H1 (cell line): ENCODE measurements at regions not wholly inside any gene's neighbourhood (a gene's known extent, or its start where the extent isn't known, plus 50 kb on each side); places are given as distances from the start of the nearest gene placed in this dataset.

ENCODE experiments used
- CTCF ChIA-PET: fragments of 300-600 bp; sonication (Branson Sonifier 250); formaldehyde crosslinking; loops from one replicate; lab custom pipeline; 2021; ENCODE audit not compliant: partially characterized antibody; lab: Charles Lee
- POLR2A ChIA-PET: fragments of 300-600 bp; sonication (Branson Sonifier 250); formaldehyde crosslinking; loops from one replicate; lab custom pipeline; 2021; ENCODE audit warnings: inconsistent platforms; ENCODE audit not compliant: partially characterized antibody; lab: Charles Lee
- DNase-seq, 2 experiments: peaks; one replicate each; pipeline versions ENCODE4 v3.0.0 to v3.0.0-alpha.2; 2010 to 2022; ENCODE audit warnings: low spot score in 2 of 2, low read depth in 1 of 2, mixed read lengths in 1 of 2
- FAIRE-seq: peaks from 2 replicates; lab custom pipeline; 2011; peaks lifted over from hg19 to GRCh38; lab: Jason Lieb, UNC
- H2AFZ ChIP-seq: 2 replicates; pipeline ENCODE4 v1.8.1; 2012; ENCODE audit warnings: low read length, inconsistent platforms
- H2AK5ac ChIP-seq: 2 replicates; pipeline ENCODE4 v1.6.1; 2013; ENCODE audit warnings: low read depth, low read length
- H2BK120ac ChIP-seq: replicated peaks from 2 replicates; pipeline ENCODE3; 2013; ENCODE audit warnings: low read depth, low read length, inconsistent platforms
- H2BK12ac ChIP-seq: 2 replicates; pipeline ENCODE4 v1.6.1; 2013; ENCODE audit warnings: low read depth, low read length
- H2BK15ac ChIP-seq: 2 replicates; pipeline ENCODE4 v1.6.1; 2013; ENCODE audit warnings: low read length
- H2BK20ac ChIP-seq: 2 replicates; pipeline ENCODE4 v1.6.1; 2013; ENCODE audit warnings: low read length
- H2BK5ac ChIP-seq: 2 replicates; pipeline ENCODE4 v1.6.1; 2013; ENCODE audit warnings: low read depth, low read length
- H3K14ac ChIP-seq: 2 replicates; pipeline ENCODE4 v1.6.1; 2013; ENCODE audit warnings: inconsistent platforms; ENCODE audit not compliant: insufficient read length
- H3K18ac ChIP-seq: 2 replicates; pipeline ENCODE4 v1.6.1; 2013; ENCODE audit warnings: low read length; ENCODE audit errors: extremely low read depth
- H3K23ac ChIP-seq: 2 replicates; pipeline ENCODE4 v1.6.1; 2013; ENCODE audit warnings: inconsistent platforms; ENCODE audit not compliant: insufficient read length
- H3K23me2 ChIP-seq: 2 replicates; pipeline ENCODE4 v1.6.1; 2013; ENCODE audit warnings: low read depth, low read length
- H3K27ac ChIP-seq: 2 replicates; pipeline ENCODE4 v1.6.1; 2011; ENCODE audit warnings: low read depth, low read length, inconsistent platforms
- H3K27me3 ChIP-seq, 4 experiments: replicated peaks in 1 of 4; 1 replicate in 1 of 4; 2 replicates in 3 of 4; pipeline versions ENCODE4 v1.6.1 to v1.8.1; 2011 to 2013; ENCODE audit warnings: low read length in 3 of 4, mild to moderate bottlenecking in 3 of 4, inconsistent platforms in 2 of 4, mixed read lengths in 2 of 4, moderate library complexity in 1 of 4; ENCODE audit not compliant: control insufficient read depth in 3 of 4, insufficient read depth in 3 of 4; ENCODE audit errors: extremely low read depth in 1 of 4
- H3K36me3 ChIP-seq, 4 experiments: 2 replicates each; pipeline versions ENCODE4 v1.6.1 to v1.8.1; 2011 to 2013; ENCODE audit warnings: mild to moderate bottlenecking in 4 of 4, low read length in 3 of 4, moderate library complexity in 2 of 4, control low read depth in 1 of 4, inconsistent platforms in 1 of 4; ENCODE audit not compliant: insufficient read depth in 4 of 4, control insufficient read depth in 2 of 4
- H3K4ac ChIP-seq: replicated peaks from 2 replicates; pipeline ENCODE3; 2013; ENCODE audit warnings: low read length, low read depth, mixed read lengths, inconsistent platforms; ENCODE audit not compliant: insufficient read length
- H3K4me1 ChIP-seq, 4 experiments: replicated peaks in 1 of 4; 1 replicate in 1 of 4; 2 replicates in 3 of 4; pipeline versions ENCODE4 v1.6.1 to v1.8.1; 2011 to 2013; ENCODE audit warnings: low read length in 3 of 4, inconsistent platforms in 2 of 4, mixed read lengths in 1 of 4; ENCODE audit not compliant: insufficient read depth in 4 of 4, control insufficient read depth in 3 of 4
- H3K4me2 ChIP-seq, 2 experiments: 2 replicates each; pipeline versions ENCODE4 v1.6.1 to v1.8.1; 2011 to 2013; ENCODE audit warnings: low read depth in 2 of 2, low read length in 2 of 2, control low read depth in 1 of 2, inconsistent platforms in 1 of 2, mild to moderate bottlenecking in 1 of 2; ENCODE audit not compliant: insufficient read depth in 1 of 2
- H3K4me3 ChIP-seq, 4 experiments: fragments of 200-600, 300-600 bp in 1 of 4; sonication (generic), shearing (Covaris generic), sonication (Bioruptor Twin) in 1 of 4; 2 replicates each; pipeline versions ENCODE4 v1.5.1 to v1.8.1; 2011 to 2016; ENCODE audit warnings: low read length in 4 of 4, low read depth in 3 of 4, control low read depth in 2 of 4, inconsistent platforms in 2 of 4, mild to moderate bottlenecking in 2 of 4, mixed read lengths in 1 of 4, moderate library complexity in 1 of 4; ENCODE audit not compliant: insufficient read depth in 2 of 4; ENCODE audit errors: extremely low read depth in 1 of 4
- H3K56ac ChIP-seq: replicated peaks from 2 replicates; pipeline ENCODE3; 2013; ENCODE audit warnings: low read depth, mild to moderate bottlenecking, mixed read lengths, low read length, inconsistent platforms; ENCODE audit not compliant: insufficient read length
- H3K79me1 ChIP-seq: 2 replicates; pipeline ENCODE4 v1.6.1; 2013; ENCODE audit warnings: low read depth, low read length, control low read depth
- H3K79me2 ChIP-seq, 2 experiments: 2 replicates each; pipeline versions ENCODE4 v1.6.1 to v1.8.1; 2012 to 2013; ENCODE audit warnings: low read length in 2 of 2, mild to moderate bottlenecking in 2 of 2, inconsistent platforms in 1 of 2; ENCODE audit not compliant: insufficient read depth in 2 of 2, control insufficient read depth in 1 of 2
- H3K9ac ChIP-seq, 4 experiments: replicated peaks in 1 of 4; 1 replicate in 1 of 4; 2 replicates in 3 of 4; pipeline versions ENCODE4 v1.6.1 to v1.8.1; 2011 to 2013; ENCODE audit warnings: low read depth in 3 of 4, low read length in 3 of 4, control low read depth in 2 of 4, mild to moderate bottlenecking in 2 of 4, moderate library complexity in 2 of 4, inconsistent platforms in 1 of 4; ENCODE audit errors: extremely low read depth in 1 of 4
- H3K9me3 ChIP-seq, 2 experiments: 2 replicates each; pipeline versions ENCODE4 v1.6.1 to v1.8.1; 2012 to 2013; ENCODE audit warnings: mild to moderate bottlenecking in 2 of 2, moderate library complexity in 2 of 2, control low read depth in 1 of 2, inconsistent platforms in 1 of 2, low read depth in 1 of 2, low read length in 1 of 2, mixed read lengths in 1 of 2; ENCODE audit not compliant: insufficient read depth in 2 of 2
- H4K20me1 ChIP-seq, 2 experiments: replicated peaks in 1 of 2; 2 replicates each; pipeline versions ENCODE3 to v1.8.1; 2011 to 2013; ENCODE audit warnings: inconsistent platforms in 2 of 2, low read length in 2 of 2, mild to moderate bottlenecking in 1 of 2; ENCODE audit not compliant: insufficient read depth in 2 of 2, control insufficient read depth in 1 of 2
- H4K5ac ChIP-seq: 2 replicates; pipeline ENCODE4 v1.6.1; 2013; ENCODE audit warnings: low read length, low read depth, mixed read lengths, inconsistent platforms; ENCODE audit not compliant: insufficient read length
- H4K8ac ChIP-seq: 2 replicates; pipeline ENCODE4 v1.8.0; 2013; ENCODE audit warnings: mild to moderate bottlenecking, moderate library complexity, low read length, inconsistent platforms; ENCODE audit not compliant: insufficient read depth; ENCODE audit errors: extremely low read depth
- H4K91ac ChIP-seq: replicated peaks from 2 replicates; pipeline ENCODE3; 2013; ENCODE audit warnings: low read length, mixed read lengths, inconsistent platforms; ENCODE audit not compliant: insufficient read length
- GTF2F1 ChIP-seq: IDR thresholded peaks from 2 replicates; pipeline ENCODE4 v1.6.1; 2012; ENCODE audit warnings: low read depth, low read length, improper control_type of control experiment, borderline replicate concordance
- RBBP5 ChIP-seq: IDR thresholded peaks from 2 replicates; pipeline ENCODE4 v1.7.1; 2012; ENCODE audit warnings: low read depth, mild to moderate bottlenecking, inconsistent platforms, low read length, moderate library complexity, borderline replicate concordance
- WGBS, 2 experiments: shearing (Covaris generic) in 1 of 2; methylation state at CpG; one replicate each; pipeline versions ENCODE4 v1.1.6 to v1.1.7; 2013 to 2015; ENCODE audit warnings: low lambda C conversion rate in 2 of 2, mixed read lengths in 2 of 2, inconsistent platforms in 1 of 2, low coverage in 1 of 2, missing lambda C conversion rate in 1 of 2; ENCODE audit not compliant: insufficient replicate concordance in 2 of 2, insufficient coverage in 1 of 2, insufficient read length in 1 of 2; ENCODE audit errors: extremely low coverage in 1 of 2, missing lambda C conversion rate in 1 of 2; 5-methylcytosine and 5-hydroxymethylcytosine counted together

GRCh38 chr3:82640254-82640653, 878.8 kb upstream of the GBE1 start:
- no peaks in the 10 kb centered on the region for H3K79me1 ChIP-seq
- 86% methylated on average over 3 of the region's 3 CpGs; no CpG with 5 or more reads in 1 of the 2 experiments for WGBS, 2 experiments
- no peak overlapping the region for H2BK5ac ChIP-seq
- no peak overlapping the region for H3K56ac ChIP-seq
- no peak overlapping the region for H3K27ac ChIP-seq
- no peak overlapping the region for H3K18ac ChIP-seq
- no peak overlapping the region for H3K14ac ChIP-seq
- peaks cover 9 to 12% of the 10 kb centered on the region in 2 experiments for H3K9me3 ChIP-seq
- H4K20me1 ChIP-seq: no peaks in the 10 kb centered on the region
- H3K4me1 ChIP-seq: no peaks in the 10 kb centered on the region
- CTCF ChIA-PET: no interaction called here
- H2BK12ac ChIP-seq: no peak overlapping the region
- no peak overlapping the region for H2AFZ ChIP-seq
- no peak overlapping the region for H3K23ac ChIP-seq
- no peaks in the 10 kb centered on the region for H3K36me3 ChIP-seq
- H3K9ac ChIP-seq: no peak overlapping the region
- no peak for DNase-seq
- no peak overlapping the region for H3K4me2 ChIP-seq
- POLR2A ChIA-PET: no interaction called here
- no peaks in the 10 kb centered on the region for H3K23me2 ChIP-seq
- H3K27me3 ChIP-seq: no peaks in the 10 kb centered on the region
- H4K5ac ChIP-seq: no peak overlapping the region
- H4K8ac ChIP-seq: no peak overlapping the region
- no peak overlapping the region for H2BK120ac ChIP-seq
- no peak overlapping the region for H3K4me3 ChIP-seq
- no peak overlapping the region for H2BK20ac ChIP-seq
- H3K4ac ChIP-seq: no peak overlapping the region
- no peak overlapping the region for H4K91ac ChIP-seq
- H2AK5ac ChIP-seq: no peak overlapping the region
- H3K79me2 ChIP-seq: no peaks in the 10 kb centered on the region
- FAIRE-seq: no peak
- H2BK15ac ChIP-seq: no peak overlapping the region
- TF ChIP-seq GTF2F1 (no peak), RBBP5 (no peak)
